Calu3 (cell line): ENCODE measurements at regions not wholly inside any gene's neighbourhood (a gene's known extent, or its start where the extent isn't known, plus 50 kb on each side); places are given as distances from the start of the nearest gene placed in this dataset.

Experiments used
- BruUV-seq: library from RNA; stranded (reverse); fragments of 400-500 nt; replicated peaks from 2 replicates; lab custom pipeline; 2021; lab: Mats Ljungman, UMichigan
- CTCF ChIA-PET: fragments of 300-600 bp; sonication (Branson Sonifier 250); formaldehyde crosslinking; loops from one replicate; lab custom pipeline; 2022; ENCODE audit warnings: antibody characterized with exemption; lab: Charles Lee
- DNase-seq: peaks from one replicate; pipeline ENCODE4 v3.0.0; 2022
- H3K27ac Mint-ChIP-seq: one replicate; pipeline ENCODE4 v1.8.0; 2022; ENCODE audit warnings: mixed read lengths; ENCODE audit not compliant: unreplicated experiment
- H3K27me3 Mint-ChIP-seq: one replicate; pipeline ENCODE4 v1.8.0; 2022; ENCODE audit warnings: mixed read lengths; ENCODE audit not compliant: unreplicated experiment
- H3K36me3 Mint-ChIP-seq: one replicate; pipeline ENCODE4 v1.8.0; 2022; ENCODE audit warnings: mild to moderate bottlenecking, moderate library complexity, mixed read lengths; ENCODE audit not compliant: insufficient read depth, unreplicated experiment
- H3K4me1 Mint-ChIP-seq: one replicate; pipeline ENCODE4 v1.8.0; 2022; ENCODE audit warnings: mild to moderate bottlenecking, low read depth, mixed read lengths; ENCODE audit not compliant: unreplicated experiment
- H3K4me3 Mint-ChIP-seq: one replicate; pipeline ENCODE4 v1.8.0; 2022; ENCODE audit warnings: mild to moderate bottlenecking, low read depth, moderate library complexity, mixed read lengths; ENCODE audit not compliant: unreplicated experiment
- H3K9me3 Mint-ChIP-seq: one replicate; pipeline ENCODE4 v1.8.0; 2022; ENCODE audit warnings: low read depth, mixed read lengths; ENCODE audit not compliant: unreplicated experiment
- intact Hi-C: fragments of 100-400 bp; cut with micrococcal nuclease; formaldehyde crosslinking; loops from one replicate; pipeline ENCODE4 v1.10.0; 2022; ENCODE audit not compliant: unreplicated experiment
- TF ChIP-seq, protein P1 (sequence below): fragments of 200-600 bp; IDR thresholded peaks from one replicate; pipeline ENCODE4 v1.8.0; 2022; ENCODE audit warnings: antibody characterized with exemption; ENCODE audit not compliant: unreplicated experiment

DNA sequence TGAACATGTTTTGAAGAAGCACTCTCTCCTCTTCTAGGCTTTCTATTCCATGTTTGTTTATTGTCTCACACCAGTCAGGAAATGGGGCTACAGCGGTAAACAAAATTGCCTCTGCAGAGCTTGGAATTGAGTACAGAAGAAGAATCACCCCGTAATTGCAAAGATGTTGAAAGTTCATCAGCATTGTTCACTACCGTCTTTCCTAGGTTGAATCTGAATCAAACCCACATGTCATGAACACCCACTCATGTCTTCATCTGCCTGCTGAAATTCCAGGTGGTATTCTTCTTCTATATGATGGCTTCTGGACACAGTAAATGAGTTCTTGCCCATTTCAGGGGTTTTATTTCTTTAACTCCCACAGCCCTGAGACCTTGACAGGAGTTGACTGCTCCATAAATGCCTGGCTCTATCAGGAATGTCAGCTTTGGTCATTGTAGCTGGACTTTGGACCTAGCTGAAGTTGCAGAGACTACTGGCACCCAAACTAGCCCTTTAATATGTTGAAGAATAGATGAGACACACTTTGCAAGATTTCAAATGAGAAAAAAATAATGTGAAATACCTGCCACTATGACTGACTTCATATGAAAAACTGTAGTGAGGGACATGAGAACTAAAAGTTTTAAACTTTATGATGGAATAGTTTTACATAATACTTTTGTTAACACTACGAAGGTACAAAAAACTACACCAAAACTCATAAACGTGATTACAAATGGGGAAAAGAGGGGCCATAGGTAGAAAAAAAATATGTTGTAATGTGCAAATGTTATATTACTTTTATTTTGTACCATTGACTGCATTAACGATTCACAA, 1235.3 kb upstream of the ZEB2 start:
- H3K36me3 Mint-ChIP-seq, result peaks cover 9% of the 10 kb centered on the region
- intact Hi-C loops, result loop anchor here (10.0 kb wide), 4 partner anchors 130 to 1560 kb away; no protein-coding TSS in a partner anchor
- no TSS peak for BruUV-seq

DNA sequence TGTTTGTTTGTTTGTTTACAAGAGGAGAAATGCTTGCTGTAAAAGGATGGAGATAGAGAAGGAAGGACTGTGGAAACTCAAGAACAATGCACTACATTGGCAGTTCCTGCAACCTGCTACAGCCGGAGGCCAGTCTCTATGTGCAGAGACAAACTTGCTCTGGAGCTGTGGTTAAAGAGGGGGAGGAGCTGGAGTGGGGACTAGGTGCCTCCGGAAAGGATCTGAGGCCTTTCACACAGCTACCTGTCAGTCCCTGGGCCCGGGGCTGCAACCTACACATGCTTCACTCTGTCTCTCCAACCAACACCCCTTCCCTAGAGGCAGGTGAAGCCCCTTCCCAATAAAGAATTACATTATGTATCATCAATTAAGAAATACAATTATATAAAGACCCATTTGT, 1234.0 kb upstream of the ZEB2 start:
- no TSS peak for BruUV-seq
- CTCF ChIA-PET, result interaction anchor here (0.6 kb wide), 1 partner anchor 1655 kb away, joined by 3 read pairs; no protein-coding TSS in a partner anchor
- Mint-ChIP-seq H3K9me3 (no peaks in the 10 kb centered on the region), H3K27me3 (no peaks in the 10 kb centered on the region), H3K36me3 (peaks cover 9% of the 10 kb centered on the region), H3K4me3 (no peak overlapping the region), H3K27ac (no peak overlapping the region), H3K4me1 (peaks cover 56% of the 10 kb centered on the region)
- TF ChIP-seq, protein P1, sequence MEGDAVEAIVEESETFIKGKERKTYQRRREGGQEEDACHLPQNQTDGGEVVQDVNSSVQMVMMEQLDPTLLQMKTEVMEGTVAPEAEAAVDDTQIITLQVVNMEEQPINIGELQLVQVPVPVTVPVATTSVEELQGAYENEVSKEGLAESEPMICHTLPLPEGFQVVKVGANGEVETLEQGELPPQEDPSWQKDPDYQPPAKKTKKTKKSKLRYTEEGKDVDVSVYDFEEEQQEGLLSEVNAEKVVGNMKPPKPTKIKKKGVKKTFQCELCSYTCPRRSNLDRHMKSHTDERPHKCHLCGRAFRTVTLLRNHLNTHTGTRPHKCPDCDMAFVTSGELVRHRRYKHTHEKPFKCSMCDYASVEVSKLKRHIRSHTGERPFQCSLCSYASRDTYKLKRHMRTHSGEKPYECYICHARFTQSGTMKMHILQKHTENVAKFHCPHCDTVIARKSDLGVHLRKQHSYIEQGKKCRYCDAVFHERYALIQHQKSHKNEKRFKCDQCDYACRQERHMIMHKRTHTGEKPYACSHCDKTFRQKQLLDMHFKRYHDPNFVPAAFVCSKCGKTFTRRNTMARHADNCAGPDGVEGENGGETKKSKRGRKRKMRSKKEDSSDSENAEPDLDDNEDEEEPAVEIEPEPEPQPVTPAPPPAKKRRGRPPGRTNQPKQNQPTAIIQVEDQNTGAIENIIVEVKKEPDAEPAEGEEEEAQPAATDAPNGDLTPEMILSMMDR, result no peak
- intact Hi-C loops, result loop anchor here (2.0 to 10.0 kb wide), 6 partner anchors 129 to 1559 kb away; no protein-coding TSS in a partner anchor
- DNase-seq, result no peak

More for the DNA sequence above, 1235.3 kb upstream of the ZEB2 start:
- H3K27ac Mint-ChIP-seq, result no peak overlapping the region
- TF ChIP-seq, protein P1, result no peak
- H3K4me3 Mint-ChIP-seq, result no peak overlapping the region
- CTCF ChIA-PET, result no interaction called here
- H3K4me1 Mint-ChIP-seq, result peaks cover 55% of the 10 kb centered on the region
- no peak for DNase-seq
- H3K9me3 Mint-ChIP-seq, result no peaks in the 10 kb centered on the region
- H3K27me3 Mint-ChIP-seq, result no peaks in the 10 kb centered on the region

DNA sequence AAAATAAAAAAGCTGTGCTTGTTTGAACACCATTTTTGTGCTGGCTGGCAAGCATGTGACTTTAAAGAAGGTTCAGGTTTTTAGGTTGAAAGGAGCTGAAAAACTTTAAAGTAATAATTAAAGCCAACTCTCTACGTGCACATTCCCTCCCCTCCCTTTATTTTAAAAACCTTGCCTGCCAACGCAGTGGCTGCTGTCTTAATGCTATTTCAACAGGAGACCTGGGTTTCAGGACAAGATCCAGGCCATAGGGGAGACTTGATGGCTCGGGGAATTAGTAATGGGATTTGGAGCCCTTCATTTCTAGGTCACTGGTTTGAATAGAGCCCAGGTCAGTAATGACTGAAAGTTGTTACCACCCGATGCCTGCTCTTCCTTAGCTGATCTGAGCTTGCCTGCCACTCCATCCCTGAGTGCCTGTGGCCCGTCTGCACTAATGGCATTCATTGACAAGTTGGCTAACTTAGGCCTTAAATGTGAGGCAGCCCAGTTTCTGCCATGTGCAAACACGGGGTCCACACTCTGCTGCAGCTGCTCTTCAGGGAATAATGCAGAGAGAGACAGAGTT, 1233.2 kb upstream of the ZEB2 start:
- H3K36me3 Mint-ChIP-seq, result peaks cover 9% of the 10 kb centered on the region
- BruUV-seq, result no TSS peak
- H3K4me1 Mint-ChIP-seq, result peaks cover 56% of the 10 kb centered on the region
- H3K9me3 Mint-ChIP-seq, result no peaks in the 10 kb centered on the region
- CTCF ChIA-PET, result interaction anchor here (0.9 to 1.4 kb wide), 6 partner anchors 8 to 560 kb away, joined by 3 to 7 read pairs (median 4); no protein-coding TSS in a partner anchor
- H3K27me3 Mint-ChIP-seq, result no peaks in the 10 kb centered on the region
- TF ChIP-seq, protein P1, result no peak
- DNase-seq, result no peak
- intact Hi-C loops, result loop anchor here (2.0 to 10.0 kb wide), 6 partner anchors 128 to 1558 kb away; no protein-coding TSS in a partner anchor
- peak overlapping the region; percentile 91 for H3K27ac Mint-ChIP-seq
- no peak overlapping the region for H3K4me3 Mint-ChIP-seq

DNA sequence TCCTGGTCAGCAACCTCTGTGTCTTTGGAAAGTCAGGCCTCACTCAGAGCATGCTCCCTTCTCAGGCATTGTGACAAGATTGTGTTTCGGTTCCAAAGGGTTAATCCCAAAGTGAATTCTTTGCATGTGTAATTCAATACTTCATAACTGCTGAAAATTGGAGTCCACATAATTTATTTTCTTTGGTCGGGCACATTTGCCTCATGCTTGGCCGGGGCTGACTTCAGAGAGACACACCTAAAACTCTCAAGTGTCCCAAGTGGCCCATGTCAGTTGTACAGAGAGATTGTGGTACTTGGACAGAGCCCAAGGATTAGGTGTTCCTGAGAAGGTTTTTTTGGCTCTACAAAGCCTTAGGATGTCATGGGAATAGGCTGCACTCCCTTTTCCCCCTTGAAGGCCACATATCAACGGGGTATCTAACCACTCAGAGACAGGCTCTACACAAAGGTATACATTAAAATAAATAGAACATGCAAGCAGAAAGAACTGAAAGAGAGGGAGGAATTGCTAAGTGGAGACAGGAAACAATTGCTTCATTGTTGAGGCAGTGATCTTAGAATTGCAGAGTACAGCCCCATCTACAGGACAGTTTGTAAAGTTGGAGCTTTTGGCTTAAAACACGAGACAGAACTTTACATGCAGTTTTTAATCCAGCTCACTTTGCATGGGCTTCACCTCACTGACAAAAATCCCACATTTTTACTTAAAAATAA, 1232.3 kb upstream of the ZEB2 start:
- TF ChIP-seq, protein P1, result peak; percentile 63
- DNase-seq, result peak; percentile 60
- peaks cover 56% of the 10 kb centered on the region for H3K4me1 Mint-ChIP-seq
- no peaks in the 10 kb centered on the region for H3K9me3 Mint-ChIP-seq
- intact Hi-C loops, result loop anchor here (1.0 to 10.0 kb wide), 7 partner anchors 127 to 1557 kb away; no protein-coding TSS in a partner anchor
- no peaks in the 10 kb centered on the region for H3K27me3 Mint-ChIP-seq
- BruUV-seq, result no TSS peak
- H3K4me3 Mint-ChIP-seq, result peak overlapping the region; percentile 42
- peak overlapping the region; percentile 91 for H3K27ac Mint-ChIP-seq
- peaks cover 9% of the 10 kb centered on the region for H3K36me3 Mint-ChIP-seq
- CTCF ChIA-PET, result interaction anchor here (0.7 to 1.4 kb wide), 9 partner anchors 9 to 560 kb away, joined by 3 to 7 read pairs (median 3); no protein-coding TSS in a partner anchor
